K562 (cell line): ENCODE measurements at regions not wholly inside any gene's neighbourhood (a gene's known extent, or its start where the extent isn't known, plus 50 kb on each side); places are given as distances from the start of the nearest gene placed in this dataset.
"Not testable (repeated sequence)": the region's sequence is repeated elsewhere in the genome, so short reads cannot be mapped to it uniquely, and the experiment has no call there.

Experiments
- ARNT ChIP-seq, 2 experiments: fragments of 450-650 bp; IDR thresholded peaks; 2 replicates each; pipeline ENCODE4 v1.6.1; 2016; ENCODE audit warnings: mild to moderate bottlenecking in 1 of 2
- BCOR ChIP-seq: fragments of 450-650 bp; IDR thresholded peaks from 2 replicates; pipeline ENCODE4 v1.6.1; 2016
- BDP1 ChIP-seq: IDR thresholded peaks from 3 replicates; pipeline ENCODE4 v1.6.1; 2011; ENCODE audit not compliant: insufficient read length, insufficient read depth
- CBX2 ChIP-seq: fragments of 200-600 bp; sonication (generic); IDR thresholded peaks from one replicate; pipeline ENCODE4 v1.6.1; 2012; ENCODE audit warnings: mild to moderate bottlenecking, low read length, inconsistent platforms; ENCODE audit not compliant: insufficient read depth, poor library complexity, severe bottlenecking
- CTCF ChIP-seq, 3 experiments: IDR thresholded peaks in 2 of 3; conservative IDR thresholded peaks in 1 of 3; 2 replicates each; pipeline ENCODE4 v1.5.1; 2011 to 2012; ENCODE audit warnings: low read length in 3 of 3, mild to moderate bottlenecking in 3 of 3, control low read depth in 2 of 3, improper control_type of control experiment in 1 of 3, inconsistent platforms in 1 of 3, low read depth in 1 of 3, mixed read lengths in 1 of 3, moderate library complexity in 1 of 3; ENCODE audit not compliant: insufficient read depth in 2 of 3
- E2F1 ChIP-seq: sonication (generic); formaldehyde crosslinking; IDR thresholded peaks from 2 replicates; pipeline ENCODE4 v1.8.1; 2023; ENCODE audit warnings: mild to moderate bottlenecking, missing genetic modification reagents, moderate library complexity
- HDAC2 ChIP-seq: fragments of 450-650 bp; IDR thresholded peaks from 2 replicates; pipeline ENCODE4 v1.6.1; 2016; ENCODE audit warnings: mild to moderate bottlenecking
- HDAC6 ChIP-seq: IDR thresholded peaks from 2 replicates; pipeline ENCODE4 v1.6.1; 2012; ENCODE audit warnings: low read depth, mild to moderate bottlenecking, control low read depth, inconsistent platforms, low read length, moderate library complexity
- NCOA6 ChIP-seq: fragments of 450-650 bp; IDR thresholded peaks from 2 replicates; pipeline ENCODE4 v1.6.1; 2017; ENCODE audit warnings: mild to moderate bottlenecking
- NFYB ChIP-seq: IDR thresholded peaks from 2 replicates; pipeline ENCODE4 v1.6.1; 2011; ENCODE audit warnings: mild to moderate bottlenecking, moderate library complexity; ENCODE audit not compliant: insufficient read length; ENCODE audit errors: extremely low read depth
- RB1 ChIP-seq: fragments of 450-650 bp; IDR thresholded peaks from 2 replicates; pipeline ENCODE4 v1.6.1; 2017; ENCODE audit warnings: low read depth, mild to moderate bottlenecking
- SMARCE1 ChIP-seq: fragments of 450-650 bp; IDR thresholded peaks from 2 replicates; pipeline ENCODE4 v1.7.1; 2016; ENCODE audit warnings: mild to moderate bottlenecking
- SRF ChIP-seq, 2 experiments: fragments of 250-450, 450-650 bp in 1 of 2; sonication (Bioruptor Pico) in 1 of 2; sonication (generic) in 1 of 2; formaldehyde crosslinking; IDR thresholded peaks; 2 replicates each; pipeline versions ENCODE4 v1.5.0 to v1.5.1; 2020 to 2022; ENCODE audit warnings: mild to moderate bottlenecking in 1 of 2, missing genetic modification reagents in 1 of 2
- TAF1 ChIP-seq: IDR thresholded peaks from 2 replicates; pipeline ENCODE4 v1.6.1; 2011; ENCODE audit warnings: mild to moderate bottlenecking, low read length, moderate library complexity; ENCODE audit not compliant: insufficient read depth, control insufficient read depth, severe bottlenecking; ENCODE audit errors: extremely low read depth

GRCh38 chr22:34843743-34844142, 222.2 kb upstream of the ISX start:
- not testable (repeated sequence) for TF ChIP-seq NCOA6; CTCF (IDR thresholded peaks at IDR 0.05 in 2 of 3, conservative IDR thresholded peaks at IDR 0.05 in 1 of 3; ENCODE audit: insufficient read depth in 2 of 3, low read depth in 1 of 3, low read length in 3 of 3); HDAC2; BCOR; SRF (CRISPR knock-in tag; IDR thresholded peaks at IDR 0.05); SMARCE1; NFYB; HDAC6; RB1; ARNT (IDR thresholded peaks at IDR 0.05); TAF1; CBX2; E2F1 (CRISPR knock-in tag); BDP1
